DND-41 (cell line): ENCODE measurements at regions not wholly inside any gene's neighbourhood (a gene's known extent, or its start where the extent isn't known, plus 50 kb on each side); places are given as distances from the start of the nearest gene placed in this dataset.

Experiments
- ATAC-seq: fragments of 200-7000 bp; cut with Tn5 transposase; 3 replicates; pipeline ENCODE4 v1.9.1; 2021; ENCODE audit warnings: low read depth; ENCODE audit not compliant: insufficient read depth
- DNase-seq: peaks from one replicate; pipeline ENCODE4 v3.0.0-alpha.2; 2020
- H2AFZ ChIP-seq: 2 replicates; pipeline ENCODE4 v1.6.0; 2012; ENCODE audit warnings: low read depth, low read length
- H3K27ac ChIP-seq: 2 replicates; pipeline ENCODE4 v1.5.1; 2012; ENCODE audit warnings: low read length, inconsistent platforms
- H3K27me3 ChIP-seq: fragments of 200-600 bp; sonication (generic); 2 replicates; pipeline ENCODE4 v1.6.0; 2012; ENCODE audit warnings: low read length, mild to moderate bottlenecking, inconsistent platforms; ENCODE audit not compliant: insufficient read depth, poor library complexity
- H3K36me3 ChIP-seq: 2 replicates; pipeline ENCODE4 v1.5.1; 2012; ENCODE audit warnings: low read length, inconsistent platforms; ENCODE audit not compliant: insufficient read depth
- H3K4me1 ChIP-seq: 2 replicates; pipeline ENCODE4 v1.5.1; 2012; ENCODE audit warnings: mild to moderate bottlenecking, low read length; ENCODE audit not compliant: insufficient read depth
- H3K4me2 ChIP-seq: 2 replicates; pipeline ENCODE4 v1.6.0; 2012; ENCODE audit warnings: mild to moderate bottlenecking, moderate library complexity, low read length, inconsistent platforms; ENCODE audit not compliant: insufficient read depth
- H3K4me3 ChIP-seq, 2 experiments: fragments of 200-600 bp in 1 of 2; shearing (Covaris generic) in 1 of 2; 2 replicates each; pipeline ENCODE4 v1.5.1; 2012 to 2016; ENCODE audit warnings: inconsistent platforms in 2 of 2, low read length in 2 of 2, mild to moderate bottlenecking in 2 of 2, low read depth in 1 of 2, moderate library complexity in 1 of 2
- H3K79me2 ChIP-seq: 2 replicates; pipeline ENCODE4 v1.6.0; 2012; ENCODE audit warnings: low read length, inconsistent platforms; ENCODE audit not compliant: insufficient read depth
- H3K9ac ChIP-seq: 2 replicates; pipeline ENCODE4 v1.6.0; 2012; ENCODE audit warnings: low read depth, mild to moderate bottlenecking, inconsistent platforms, low read length, moderate library complexity
- H3K9me3 ChIP-seq: 2 replicates; pipeline ENCODE4 v1.5.1; 2012; ENCODE audit warnings: low read length, moderate library complexity, mild to moderate bottlenecking, inconsistent platforms; ENCODE audit not compliant: insufficient read depth, severe bottlenecking
- H4K20me1 ChIP-seq: 2 replicates; pipeline ENCODE4 v1.6.0; 2012; ENCODE audit warnings: low read length; ENCODE audit not compliant: insufficient read depth
- CTCF ChIP-seq: IDR thresholded peaks from 2 replicates; pipeline ENCODE4 v1.5.1; 2012; ENCODE audit warnings: borderline replicate concordance, low read length, moderate library complexity, mild to moderate bottlenecking; ENCODE audit not compliant: poor library complexity, severe bottlenecking; ENCODE audit errors: extremely low read depth
- EZH2 ChIP-seq: IDR thresholded peaks from 3 replicates; pipeline ENCODE4 v1.6.1; 2012; ENCODE audit warnings: borderline replicate concordance, low read depth, mild to moderate bottlenecking, moderate library complexity, low read length, inconsistent platforms; ENCODE audit not compliant: severe bottlenecking

GRCh38 chr7:136807598-136807997 is 60.9 kb upstream of the CHRM2 start:
- no peaks in the 10 kb centered on the region for H3K27me3 ChIP-seq
- no peaks in the 10 kb centered on the region for H3K79me2 ChIP-seq
- DNase-seq (no peak), ATAC-seq (no peak)
- no peak overlapping the region for H3K27ac ChIP-seq
- TF ChIP-seq EZH2: no peak
- no peak for TF ChIP-seq CTCF
- no peak overlapping the region for H3K9ac ChIP-seq
- no peaks in the 10 kb centered on the region for H3K36me3 ChIP-seq
- no peak overlapping the region for H3K4me2 ChIP-seq
- no peaks in the 10 kb centered on the region for H4K20me1 ChIP-seq
- no peaks in the 10 kb centered on the region for H3K4me1 ChIP-seq
- no peak overlapping the region for H2AFZ ChIP-seq
- no peaks in the 10 kb centered on the region for H3K9me3 ChIP-seq
- H3K4me3 ChIP-seq: no peak overlapping the region

- Histone ChIP-seq H3K9me3 (no peaks in the 10 kb centered on the region), H2AFZ (no peak overlapping the region), H3K4me3 (no peak overlapping the region), H3K9ac (no peak overlapping the region), H3K27ac (no peak overlapping the region), H3K4me1 (no peaks in the 10 kb centered on the region), H3K79me2 (no peaks in the 10 kb centered on the region), H4K20me1 (no peaks in the 10 kb centered on the region), H3K27me3 (no peaks in the 10 kb centered on the region), H3K36me3 (no peaks in the 10 kb centered on the region), H3K4me2 (no peak overlapping the region)
- ATAC-seq: no peak
- DNase-seq: no peak
- TF ChIP-seq CTCF (no peak), EZH2 (no peak)
These were observed 65.4 kb upstream of the CHRM2 start for GRCh38 chr7:136803028-136803427.

GRCh38 chr7:136783934-136784333 is 84.5 kb upstream of the CHRM2 start:
- H3K9ac ChIP-seq: no peak overlapping the region
- no peak for ATAC-seq
- H4K20me1 ChIP-seq: no peaks in the 10 kb centered on the region

More at GRCh38 chr7:136783934-136784333, 84.5 kb upstream of the CHRM2 start:
- Histone ChIP-seq H3K79me2 (no peaks in the 10 kb centered on the region), H3K4me2 (no peak overlapping the region), H3K4me1 (no peaks in the 10 kb centered on the region), H3K27me3 (no peaks in the 10 kb centered on the region), H3K36me3 (no peaks in the 10 kb centered on the region), H3K27ac (no peak overlapping the region), H3K9me3 (no peaks in the 10 kb centered on the region), H3K4me3 (no peak overlapping the region), H2AFZ (no peak overlapping the region)
- DNase-seq: no peak
- TF ChIP-seq CTCF (no peak), EZH2 (no peak)
